WI38 (cell line): ENCODE measurements at regions not wholly inside any gene's neighbourhood (a gene's known extent, or its start where the extent isn't known, plus 50 kb on each side); places are given as distances from the start of the nearest gene placed in this dataset.

ENCODE experiments used
- H3K4me3 ChIP-seq: 2 replicates; pipeline ENCODE4 v1.5.1; 2011; ENCODE audit warnings: low read depth, mild to moderate bottlenecking, control low read depth, low read length
- CTCF ChIP-seq: IDR thresholded peaks from 2 replicates; pipeline ENCODE4 v1.5.1; 2012; ENCODE audit warnings: low read depth, mild to moderate bottlenecking, control low read depth, low read length

DNA sequence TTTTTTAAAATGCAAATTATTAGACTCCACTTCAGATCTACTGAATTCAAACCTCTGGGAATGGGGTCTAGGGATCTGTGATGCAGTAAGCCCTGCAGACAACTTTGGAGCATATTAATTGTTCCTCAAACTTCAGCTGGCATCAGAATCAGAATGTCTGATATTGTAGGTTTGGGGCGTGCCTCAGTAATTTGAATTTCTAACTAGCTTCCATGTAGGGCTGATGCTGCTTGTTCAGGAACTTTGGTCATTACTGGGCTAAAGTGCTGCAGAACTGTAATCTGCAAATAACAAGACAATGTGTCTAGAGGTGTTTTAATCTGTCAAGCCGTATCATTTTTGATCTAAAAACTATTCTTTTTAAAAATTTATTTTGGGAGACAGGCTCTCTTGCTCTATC, 1719.7 kb upstream of the PIK3C3 start:
- TF ChIP-seq CTCF: no peak
- H3K4me3 ChIP-seq: no peak overlapping the region

DNA sequence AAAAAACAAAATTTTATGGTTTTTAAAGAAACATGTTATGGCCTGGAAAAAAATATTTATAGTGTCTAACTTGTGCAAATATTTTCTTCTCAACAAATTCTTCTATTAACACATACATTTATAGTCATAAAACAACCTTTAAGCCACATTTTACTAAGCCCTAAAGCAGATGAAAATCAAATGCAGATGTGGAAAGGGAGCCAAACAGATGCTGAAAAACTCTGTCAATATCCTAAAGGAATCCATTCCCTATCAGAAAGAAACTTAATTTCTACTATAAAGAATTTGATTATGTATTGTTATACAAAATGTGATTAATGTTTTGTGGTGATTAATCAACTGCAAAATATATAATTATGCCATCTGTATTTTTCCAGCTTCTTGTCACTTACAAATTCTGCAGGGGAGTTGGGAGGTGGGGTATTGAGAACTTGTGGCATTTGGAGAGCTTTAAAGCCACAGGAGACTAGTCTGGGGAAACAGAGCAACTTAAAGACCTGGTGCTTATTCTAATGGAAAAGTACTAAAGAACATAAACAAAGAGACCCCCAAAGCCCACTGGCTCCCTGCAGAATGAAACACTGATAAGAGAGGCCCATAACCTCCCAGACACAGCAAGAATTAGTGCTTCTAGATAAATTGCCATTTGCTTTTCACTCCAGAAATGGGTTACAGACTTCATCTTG, 1721.0 kb upstream of the PIK3C3 start:
- no peak for TF ChIP-seq CTCF
- H3K4me3 ChIP-seq: no peak overlapping the region

GRCh38 chr18:40222776-40223175, 1732.3 kb upstream of the PIK3C3 start:
- no peak overlapping the region for H3K4me3 ChIP-seq
- no peak for TF ChIP-seq CTCF

DNA sequence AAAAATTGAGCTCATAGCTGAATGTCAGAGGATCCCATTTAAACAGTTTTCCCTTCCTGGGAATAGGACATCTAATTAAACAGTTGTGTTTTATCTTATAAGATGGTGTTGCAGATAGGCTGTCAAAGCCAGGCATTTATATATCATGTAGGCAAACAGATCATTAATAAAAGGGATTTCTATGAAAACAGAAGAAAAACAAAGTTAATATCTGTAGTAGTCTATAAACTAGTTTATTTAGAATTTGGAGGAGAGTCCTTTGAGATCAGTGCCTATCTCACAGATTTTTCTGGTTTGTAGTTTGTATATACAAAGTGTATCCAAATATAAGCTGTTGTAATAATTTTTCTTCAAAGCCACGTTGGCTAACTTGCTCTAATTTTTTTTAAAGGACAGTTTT, 1738.2 kb upstream of the PIK3C3 start:
- no peak for TF ChIP-seq CTCF
- H3K4me3 ChIP-seq: no peak overlapping the region

- no peak for TF ChIP-seq CTCF
- no peak overlapping the region for H3K4me3 ChIP-seq
These were observed 1739.1 kb upstream of the PIK3C3 start for GRCh38 chr18:40215979-40216378.

- no peak overlapping the region for H3K4me3 ChIP-seq
- no peak for TF ChIP-seq CTCF
These were observed 1744.3 kb upstream of the PIK3C3 start for GRCh38 chr18:40210696-40211095.

GRCh38 chr18:40208958-40209357, 1746.1 kb upstream of the PIK3C3 start:
- TF ChIP-seq CTCF: no peak
- H3K4me3 ChIP-seq: no peak overlapping the region
